Iris pigment epithelial cell (primary cell): ENCODE measurements at regions not wholly inside any gene's neighbourhood (a gene's known extent, or its start where the extent isn't known, plus 50 kb on each side); places are given as distances from the start of the nearest gene placed in this dataset.

Source experiments
- DNase-seq: peaks from one replicate; pipeline ENCODE4 v3.0.0-alpha.2; 2011; ENCODE audit warnings: low read depth

DNA sequence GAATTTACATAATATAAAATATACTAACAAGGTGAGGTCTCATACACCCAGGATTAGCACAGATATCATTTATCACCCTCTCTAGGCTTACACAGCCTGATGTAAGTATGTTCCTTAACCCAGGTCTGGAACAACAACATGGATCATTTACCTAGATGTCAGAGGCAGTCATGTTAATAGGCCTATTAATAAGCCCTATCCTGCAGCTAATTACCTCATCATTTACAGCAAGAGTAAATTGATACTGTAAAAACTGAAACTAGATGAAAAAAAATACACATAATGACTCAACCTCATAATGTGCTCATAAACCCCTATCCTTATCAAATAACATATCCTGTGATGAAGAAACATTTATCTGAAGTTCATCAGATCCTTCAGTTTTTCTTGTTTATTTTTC lies 334.3 kb upstream of the MANEA start:
- DNase-seq, result peak; percentile 72

DNA sequence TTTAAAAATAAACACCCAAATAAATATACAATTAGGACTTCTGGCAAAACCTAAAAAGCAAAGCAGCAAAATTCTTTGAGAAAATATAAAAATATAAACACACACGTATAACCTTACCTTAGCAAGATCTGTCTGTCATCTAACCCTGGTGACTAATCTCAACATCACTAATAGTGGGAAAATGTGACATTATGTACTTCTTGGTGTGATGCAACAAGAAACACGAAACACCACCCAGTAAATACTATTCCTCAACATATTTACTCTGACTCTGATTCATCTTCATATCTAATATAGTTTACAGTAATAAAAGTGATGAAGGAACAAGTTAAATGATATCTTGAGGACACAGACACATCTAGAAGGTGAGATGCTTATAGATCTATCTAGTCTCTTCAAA lies 332.6 kb upstream of the MANEA start:
- peak; percentile 87 for DNase-seq

DNA sequence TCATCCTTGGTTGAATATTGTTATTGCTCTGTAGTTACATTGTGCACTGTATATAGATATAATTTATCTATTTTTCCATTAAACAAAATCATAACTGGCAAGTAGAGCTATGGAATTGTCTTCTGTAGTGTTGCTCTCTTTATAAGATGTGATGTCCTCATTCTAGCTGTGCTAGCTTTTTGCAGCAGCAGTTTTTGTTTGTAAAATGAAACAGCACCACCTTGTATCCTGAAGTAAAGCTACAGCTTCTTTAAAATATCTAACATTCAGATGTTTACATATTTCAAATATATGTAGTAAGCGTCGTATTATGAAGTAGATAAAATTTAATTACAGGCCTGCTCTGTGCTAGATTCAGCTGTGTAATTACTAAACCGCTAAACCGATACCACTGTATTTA lies 328.8 kb upstream of the MANEA start:
- peak; percentile 75 for DNase-seq

DNA sequence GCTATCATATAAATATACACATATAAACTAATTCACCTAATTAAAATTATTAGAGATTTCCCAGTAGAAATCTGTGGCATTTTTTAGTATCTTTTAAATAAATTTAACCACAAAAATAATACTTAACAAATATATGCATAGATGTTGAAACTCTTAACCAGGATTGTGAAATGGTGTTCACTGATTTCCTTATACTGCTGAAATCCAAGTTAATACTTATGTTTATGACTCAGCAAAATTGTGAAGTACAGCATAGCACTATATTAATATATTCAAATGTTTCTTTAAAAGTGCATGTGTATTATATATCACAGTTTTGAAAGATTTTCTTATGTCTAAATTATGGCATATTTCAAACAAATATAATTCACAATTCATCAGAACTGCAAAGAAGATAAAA lies 328.2 kb upstream of the MANEA start:
- DNase-seq, result peak; percentile 87

DNA sequence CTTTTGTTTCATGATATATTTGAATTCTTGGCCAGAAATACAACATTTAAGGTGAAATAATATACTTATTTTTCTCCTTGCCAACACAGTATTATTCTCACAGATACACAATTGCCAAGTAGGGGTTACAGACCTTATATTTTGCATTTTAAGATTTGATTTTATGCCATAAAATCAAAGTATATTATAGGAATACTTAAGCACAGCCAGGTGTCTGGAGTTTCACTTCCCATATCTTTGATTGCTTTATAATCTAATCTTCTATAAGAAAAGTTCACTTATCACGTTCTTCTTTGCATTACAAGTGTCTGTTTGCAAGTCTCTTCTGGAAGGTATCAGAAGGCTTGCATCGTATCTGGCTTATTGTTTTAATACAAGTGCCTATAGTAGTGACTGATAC lies 327.7 kb upstream of the MANEA start:
- no peak for DNase-seq

- no peak for DNase-seq
Measured at GRCh38 chr6:95263840-95264239, 313.5 kb upstream of the MANEA start.

DNA sequence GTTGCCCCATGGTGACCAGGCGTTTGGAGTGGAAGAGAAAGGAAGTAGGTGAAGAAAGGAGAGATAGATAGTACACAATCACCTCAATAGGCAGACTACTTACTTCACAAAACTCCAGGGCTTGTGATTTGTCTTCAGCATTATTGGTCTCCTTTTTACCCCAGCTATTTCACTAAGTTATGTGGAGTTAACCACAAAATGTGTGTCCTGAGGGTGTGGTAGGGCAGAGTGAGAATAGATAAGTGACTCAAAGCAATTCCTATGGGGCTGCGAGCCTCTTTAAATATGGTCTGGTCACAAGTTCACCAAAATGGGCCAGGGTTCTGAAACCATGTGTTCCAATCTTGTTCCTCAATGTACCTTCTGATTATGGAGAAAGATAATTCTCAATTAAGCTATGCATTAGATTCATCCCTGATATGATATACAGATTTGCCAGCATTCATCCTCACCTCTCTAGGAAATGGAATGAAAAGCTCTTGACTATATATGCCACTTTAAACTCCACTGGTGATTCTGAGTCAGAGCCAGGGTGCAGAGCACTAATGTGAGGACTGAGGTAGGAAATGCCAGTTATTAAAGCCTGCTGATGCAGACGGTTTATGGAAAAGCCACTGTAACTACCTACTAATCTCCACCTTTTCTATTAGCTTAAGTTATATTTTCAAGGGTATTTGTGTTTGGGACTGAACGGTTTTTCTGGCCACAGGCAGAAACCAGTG lies 310.6 kb upstream of the MANEA start:
- DNase-seq, result peak; percentile 43

- no peak for DNase-seq
Measured at GRCh38 chr6:95274686-95275235, 302.6 kb upstream of the MANEA start.

DNA sequence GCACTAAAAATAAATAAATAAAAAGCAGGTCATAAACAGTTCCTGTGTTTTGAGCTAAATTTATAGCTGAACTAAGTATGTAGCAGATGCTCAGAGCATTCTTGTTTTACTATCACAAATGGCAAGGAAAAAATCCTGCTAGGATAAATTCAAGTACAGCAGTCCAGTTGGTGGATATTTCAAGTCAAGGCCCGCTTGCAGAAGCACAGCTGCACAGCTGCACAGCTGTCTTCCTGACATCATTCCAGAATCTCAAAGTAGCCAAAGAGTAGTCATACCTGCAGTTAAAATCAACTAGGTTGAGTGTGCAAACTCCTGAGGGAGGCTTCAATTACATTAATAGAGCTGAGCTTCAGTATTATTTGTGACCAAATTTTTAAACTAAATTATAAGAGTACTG lies 297.7 kb upstream of the MANEA start:
- DNase-seq, result no peak

GRCh38 chr6:95280686-95281273 lies 296.6 kb upstream of the MANEA start:
- DNase-seq, result peak; percentile 62

DNA sequence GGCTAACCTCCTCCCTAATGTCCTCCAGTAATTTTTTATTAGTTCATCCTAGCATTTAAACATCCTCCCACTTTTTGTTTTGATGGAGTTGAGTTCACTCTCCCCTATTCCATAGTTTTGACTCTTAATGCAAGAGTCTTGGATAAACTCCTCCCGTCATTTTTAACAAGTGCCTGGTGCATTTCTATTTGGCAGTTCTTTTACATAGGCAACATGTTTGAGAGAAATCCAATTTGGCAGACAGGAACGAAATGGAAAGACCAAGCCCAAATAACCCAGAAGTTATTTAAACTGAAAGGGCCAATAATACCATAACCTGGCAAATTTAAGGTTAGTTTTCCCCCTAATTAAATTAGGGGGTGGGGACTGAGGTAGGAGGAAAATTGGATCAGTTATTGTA lies 291.5 kb upstream of the MANEA start:
- no peak for DNase-seq

DNA sequence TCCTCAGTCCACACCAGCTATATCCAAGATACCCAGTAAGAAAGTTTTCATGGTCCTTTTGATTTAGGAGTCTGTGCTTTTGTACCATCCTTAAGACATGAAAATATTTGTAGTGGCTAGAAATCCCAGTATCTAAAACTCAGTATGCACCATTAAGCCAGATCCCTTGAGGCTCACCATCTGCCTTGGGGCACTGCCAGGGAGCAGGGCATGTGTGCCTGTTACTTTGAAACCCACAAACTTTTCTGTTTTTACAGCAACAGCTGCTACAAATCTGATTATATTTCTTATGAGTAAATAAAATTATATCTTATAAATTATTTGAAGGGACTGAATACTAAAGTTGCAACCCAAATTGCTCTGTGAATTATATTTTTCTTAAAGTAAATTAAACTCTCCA lies 290.5 kb upstream of the MANEA start:
- no peak for DNase-seq

DNA sequence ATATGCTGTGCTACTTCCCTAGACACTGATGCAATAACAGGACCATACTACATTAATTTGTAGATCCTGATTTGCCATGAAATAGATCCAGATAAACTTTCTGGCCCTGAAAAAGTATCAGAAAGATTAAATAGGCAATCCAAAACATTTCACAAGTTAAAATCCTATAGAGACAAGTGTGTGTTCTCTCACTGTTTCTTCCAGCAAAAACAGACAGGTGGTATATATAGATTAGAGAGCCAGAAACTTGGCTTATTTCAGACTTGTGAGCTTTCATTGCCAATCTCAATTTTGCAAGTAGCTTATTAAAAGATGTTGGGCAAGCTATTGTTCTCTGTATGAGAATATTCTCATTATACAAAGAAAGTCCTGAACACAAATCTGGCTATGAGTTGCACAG lies 289.1 kb upstream of the MANEA start:
- no peak for DNase-seq

- DNase-seq, result peak; percentile 52
Measured at GRCh38 chr6:95292011-95292410, 285.3 kb upstream of the MANEA start.

DNA sequence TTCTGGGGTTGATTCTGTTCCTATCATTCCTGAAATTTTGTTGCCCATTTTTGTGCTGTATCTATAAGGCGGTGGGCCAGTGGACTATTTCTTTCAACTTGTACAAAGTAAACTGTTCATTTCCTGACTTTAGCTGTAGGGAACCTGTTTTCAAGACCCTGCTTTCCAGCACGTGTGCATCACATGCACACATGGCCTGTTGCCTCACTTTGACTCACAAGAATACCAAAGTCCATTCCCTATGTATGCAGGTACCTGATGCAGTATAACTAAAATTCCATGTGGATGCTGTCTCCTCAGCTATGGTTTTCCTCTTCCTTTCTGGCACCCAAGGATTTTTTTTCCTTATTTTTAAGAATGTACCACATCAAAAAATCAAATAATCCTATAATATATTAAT lies 284.1 kb upstream of the MANEA start:
- DNase-seq, result no peak

DNA sequence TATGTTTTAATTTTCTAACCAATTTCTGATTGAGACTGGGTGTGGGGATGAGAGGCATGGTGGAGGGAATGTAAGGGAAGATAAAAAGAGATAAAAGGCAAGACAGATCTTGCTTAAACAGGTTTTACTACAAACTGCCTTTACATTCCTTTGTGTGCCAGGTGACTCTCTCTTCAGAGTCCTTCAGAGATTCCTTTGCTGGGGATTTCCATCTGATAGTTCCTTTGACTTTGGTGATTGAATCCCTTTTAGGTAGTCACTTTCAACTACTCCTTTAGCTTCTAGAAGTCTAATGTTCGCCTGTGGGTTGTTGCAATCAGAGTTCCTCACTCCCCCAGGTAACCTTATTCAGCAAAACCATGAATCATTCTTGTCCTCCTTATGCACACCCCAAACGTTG lies 283.3 kb upstream of the MANEA start:
- no peak for DNase-seq

DNA sequence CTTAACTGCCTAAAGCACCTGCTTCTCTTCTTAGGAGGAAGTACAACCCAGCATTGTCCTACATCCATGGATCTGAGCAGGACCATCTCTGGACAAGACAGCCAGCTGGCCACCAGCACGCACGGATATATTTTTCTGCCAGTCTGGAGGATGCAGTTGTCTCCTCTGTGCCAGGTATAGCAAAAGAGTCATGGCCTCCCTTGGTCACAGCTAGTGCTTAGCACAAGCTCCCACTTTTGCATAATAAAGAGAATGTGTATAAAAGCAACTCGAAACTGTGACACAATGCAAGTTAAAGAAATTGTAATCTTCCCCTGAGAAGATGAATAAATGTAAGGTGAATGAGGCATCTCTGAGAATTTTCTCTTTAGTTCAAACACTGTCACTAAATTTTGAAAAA lies 267.8 kb upstream of the MANEA start:
- DNase-seq, result no peak

GRCh38 chr6:95318137-95318536 lies 259.2 kb upstream of the MANEA start:
- no peak for DNase-seq

DNA sequence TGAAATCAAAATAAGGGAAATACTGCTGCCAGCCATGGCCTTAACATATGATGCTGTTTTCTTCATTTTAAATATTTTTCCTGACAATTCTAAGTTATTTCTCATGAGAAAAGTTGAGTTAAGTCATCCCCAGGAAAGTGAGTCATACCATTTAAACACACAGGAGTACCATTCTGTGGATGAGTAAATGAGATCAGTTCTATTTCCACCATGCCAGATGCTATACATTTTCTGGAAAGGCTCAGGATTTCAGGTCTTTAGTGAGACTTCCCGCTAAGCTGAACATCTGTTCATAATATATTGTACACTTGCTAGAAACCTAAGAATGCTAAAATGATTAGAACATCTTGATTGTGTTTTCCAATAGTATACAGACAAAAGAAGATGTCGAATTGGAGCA lies 256.2 kb upstream of the MANEA start:
- peak; percentile 44 for DNase-seq

DNA sequence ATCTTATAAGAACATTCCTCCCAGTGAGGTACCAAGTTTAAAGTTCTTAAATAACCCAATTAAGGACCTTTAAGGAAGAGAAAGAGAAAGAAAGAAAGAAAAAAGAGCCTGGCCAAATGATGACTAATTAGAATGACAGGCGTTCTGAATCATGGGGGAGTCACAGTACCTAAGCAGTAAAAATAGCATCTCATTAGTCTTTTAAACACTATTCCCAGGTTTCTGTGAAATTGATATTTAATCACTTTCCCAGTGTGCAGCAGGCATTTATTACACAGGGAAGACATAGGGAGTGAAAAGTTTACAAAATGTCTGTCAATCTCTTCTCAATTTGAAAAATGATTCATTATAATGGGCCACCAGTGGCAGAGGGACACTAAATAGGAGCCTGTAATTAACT lies 251.4 kb upstream of the MANEA start:
- DNase-seq, result peak; percentile 45

- DNase-seq, result no peak
Measured at GRCh38 chr6:95328231-95328630, 249.1 kb upstream of the MANEA start.

GRCh38 chr6:95352064-95352795 lies 225.1 kb upstream of the MANEA start:
- peak; percentile 29 for DNase-seq

GRCh38 chr6:95354551-95354950 lies 222.8 kb upstream of the MANEA start:
- no peak for DNase-seq
